PC-3 (cell line): ENCODE measurements at regions not wholly inside any gene's neighbourhood (a gene's known extent, or its start where the extent isn't known, plus 50 kb on each side); places are given as distances from the start of the nearest gene placed in this dataset.

Experiments
- ATAC-seq: fragments of 200-7000 bp; cut with Tn5 transposase; 2 replicates; pipeline ENCODE4 v1.9.1; 2020; ENCODE audit warnings: mild to moderate bottlenecking, moderate library complexity
- BruUV-seq: library from RNA; stranded (reverse); fragments of 400-500 nt; replicated peaks from 2 replicates; lab custom pipeline; 2021; lab: Mats Ljungman, UMichigan
- CTCF ChIA-PET: fragments of 300-600 bp; sonication (Branson Sonifier 250); formaldehyde crosslinking; loops from one replicate; lab custom pipeline; 2022; ENCODE audit warnings: antibody characterized with exemption; lab: Charles Lee
- POLR2A ChIA-PET: fragments of 300-600 bp; sonication (Branson Sonifier 250); formaldehyde crosslinking; loops from one replicate; lab custom pipeline; 2022; ENCODE audit warnings: antibody characterized with exemption; ENCODE audit not compliant: unreplicated experiment; lab: Charles Lee
- DNase-seq: peaks from one replicate; pipeline ENCODE4 v3.0.0-alpha.2; 2015
- H2AFZ ChIP-seq: fragments of 300-600 bp; sonication (generic); 2 replicates; pipeline ENCODE4 v1.6.0; 2016; ENCODE audit warnings: antibody characterized with exemption, low read length
- H3F3A ChIP-seq: fragments of 300-600 bp; sonication (generic); one replicate; pipeline ENCODE4 v1.6.0; 2017; ENCODE audit warnings: antibody characterized with exemption, low read length, control low read depth, mild to moderate bottlenecking; ENCODE audit not compliant: unreplicated experiment
- H3K27ac ChIP-seq: fragments of 300-600 bp; sonication (generic); 2 replicates; pipeline ENCODE4 v1.5.1; 2016; ENCODE audit warnings: mild to moderate bottlenecking, low read length
- H3K27me3 ChIP-seq: fragments of 300-600 bp; sonication (generic); 2 replicates; pipeline ENCODE4 v1.6.1; 2016; ENCODE audit warnings: low read length, mixed read lengths
- H3K36me3 ChIP-seq: fragments of 300-600 bp; sonication (generic); 2 replicates; pipeline ENCODE4 v1.6.1; 2016; ENCODE audit warnings: low read depth, mixed run types, low read length, mixed read lengths
- H3K4me1 ChIP-seq: fragments of 300-600 bp; sonication (generic); 2 replicates; pipeline ENCODE4 v1.5.1; 2016; ENCODE audit warnings: low read length; ENCODE audit not compliant: insufficient read depth
- H3K4me2 ChIP-seq: fragments of 300-600 bp; sonication (generic); 2 replicates; pipeline ENCODE4 v1.6.0; 2016; ENCODE audit warnings: low read length
- H3K4me3 ChIP-seq: fragments of 300-600 bp; sonication (generic); 2 replicates; pipeline ENCODE4 v1.5.1; 2016; ENCODE audit warnings: mild to moderate bottlenecking, low read length, mixed read lengths
- H3K79me2 ChIP-seq: fragments of 300-600 bp; sonication (generic); 2 replicates; pipeline ENCODE4 v1.6.1; 2017; ENCODE audit warnings: low read length, mixed read lengths
- H3K9ac ChIP-seq: fragments of 300-600 bp; sonication (generic); 2 replicates; pipeline ENCODE4 v1.6.0; 2016; ENCODE audit warnings: mild to moderate bottlenecking, low read length
- H3K9me2 ChIP-seq: fragments of 300-600 bp; sonication (generic); replicated peaks from 2 replicates; pipeline ENCODE4 v1.6.1; 2016; ENCODE audit warnings: mixed run types, low read length, mixed read lengths
- H3K9me3 ChIP-seq: fragments of 300-600 bp; sonication (generic); 2 replicates; pipeline ENCODE4 v1.6.1; 2016; ENCODE audit warnings: low read length, mixed read lengths
- H4K20me1 ChIP-seq: fragments of 300-600 bp; sonication (generic); 2 replicates; pipeline ENCODE4 v1.6.1; 2016; ENCODE audit warnings: low read length, mixed read lengths
- CTCF ChIP-seq: fragments of 300-600 bp; sonication (generic); conservative IDR thresholded peaks from 2 replicates; pipeline ENCODE4 v1.5.1; 2017; ENCODE audit warnings: antibody characterized with exemption, low read depth, mild to moderate bottlenecking, low read length
- EZH2 ChIP-seq: fragments of 300-600 bp; sonication (generic); IDR thresholded peaks from one replicate; pipeline ENCODE4 v1.6.1; 2017; ENCODE audit warnings: antibody characterized with exemption, mild to moderate bottlenecking, low read length; ENCODE audit not compliant: unreplicated experiment
- EZH2phosphoT487 ChIP-seq: fragments of 300-600 bp; sonication (generic); IDR thresholded peaks from 2 replicates; pipeline ENCODE4 v1.6.1; 2018; ENCODE audit warnings: mild to moderate bottlenecking, antibody characterized with exemption, low read length, borderline replicate concordance
- intact Hi-C: fragments of 100-400 bp; cut with micrococcal nuclease; formaldehyde crosslinking; loops from 2 replicates; pipeline ENCODE4 v1.9.0; 2023

- ChIA-PET POLR2A (no interaction called here), CTCF (no interaction called here)
- DNase-seq (no peak), ATAC-seq (no peak)
- no peaks in the 10 kb centered on the region for H3K9me2 ChIP-seq
- H4K20me1 ChIP-seq = no peaks in the 10 kb centered on the region
- no peaks in the 10 kb centered on the region for H3K79me2 ChIP-seq
- intact Hi-C loops = no loop called here
- peaks cover 2% of the 10 kb centered on the region; the same call in 1 of the 2 replicates for H3K9me3 ChIP-seq
- no peak overlapping the region for H3K27ac ChIP-seq
- H3K9ac ChIP-seq = no peak overlapping the region
- no peak overlapping the region for H3K4me3 ChIP-seq
- no peak overlapping the region for H3K4me2 ChIP-seq
- no peaks in the 10 kb centered on the region for H3K4me1 ChIP-seq
- no peaks in the 10 kb centered on the region for H3F3A ChIP-seq
- TF ChIP-seq CTCF (no peak), EZH2 (no peak), EZH2phosphoT487 (no peak)
- no peaks in the 10 kb centered on the region for H3K36me3 ChIP-seq
- no peaks in the 10 kb centered on the region for H3K27me3 ChIP-seq
- no peak overlapping the region for H2AFZ ChIP-seq
- no TSS peak for BruUV-seq
Observed at GRCh38 chr18:68288408-68288807, 426.5 kb downstream of the TMX3 start.

- no TSS peak for BruUV-seq
- no peak for TF ChIP-seq EZH2
Observed at GRCh38 chr18:68284236-68284780, 430.6 kb downstream of the TMX3 start.

GRCh38 chr18:68283834-68284233 is 431.1 kb downstream of the TMX3 start:
- POLR2A ChIA-PET = no interaction called here
- Histone ChIP-seq H2AFZ (no peak overlapping the region), H3K4me1 (no peaks in the 10 kb centered on the region), H3K27ac (no peak overlapping the region), H3K9me3 (no peaks in the 10 kb centered on the region), H3K36me3 (no peaks in the 10 kb centered on the region), H3K9ac (no peak overlapping the region), H3K9me2 (no peaks in the 10 kb centered on the region), H4K20me1 (no peaks in the 10 kb centered on the region), H3F3A (no peaks in the 10 kb centered on the region), H3K4me2 (no peak overlapping the region), H3K79me2 (no peaks in the 10 kb centered on the region), H3K4me3 (no peak overlapping the region), H3K27me3 (no peaks in the 10 kb centered on the region)
- no peak for DNase-seq
- intact Hi-C loops = no loop called here
- no peak for TF ChIP-seq EZH2
- no peak for TF ChIP-seq EZH2phosphoT487
- no peak for TF ChIP-seq CTCF
- CTCF ChIA-PET = no interaction called here
- no TSS peak for BruUV-seq
- ATAC-seq = no peak

More at GRCh38 chr18:68284236-68284780, 430.6 kb downstream of the TMX3 start:
- Histone ChIP-seq H3K9ac (no peak overlapping the region), H3K4me2 (no peak overlapping the region), H3K4me1 (no peaks in the 10 kb centered on the region), H3K9me3 (no peaks in the 10 kb centered on the region), H3K9me2 (no peaks in the 10 kb centered on the region), H3K36me3 (no peaks in the 10 kb centered on the region), H2AFZ (no peak overlapping the region), H3K79me2 (no peaks in the 10 kb centered on the region), H3K27me3 (no peaks in the 10 kb centered on the region), H3F3A (no peaks in the 10 kb centered on the region), H3K4me3 (no peak overlapping the region), H3K27ac (no peak overlapping the region), H4K20me1 (no peaks in the 10 kb centered on the region)
- no peak for DNase-seq
- ChIA-PET POLR2A (no interaction called here), CTCF (no interaction called here)
- ATAC-seq = no peak
- intact Hi-C loops = no loop called here
